ENCODE measurements at regions not wholly inside any gene's neighbourhood (a gene's known extent, or its start where the extent isn't known, plus 50 kb on each side); places are given as distances from the start of the nearest gene placed in this dataset.

- intact Hi-C loops (cut with micrococcal nuclease; ENCODE audit: unreplicated experiment), result no loop called here
- H3K4me1 Mint-ChIP-seq (ENCODE audit: low read depth, unreplicated experiment), result no peaks in the 10 kb centered on the region
- no peaks in the 10 kb centered on the region for H3K27me3 Mint-ChIP-seq (ENCODE audit: unreplicated experiment)
- no peaks in the 10 kb centered on the region for H3K36me3 Mint-ChIP-seq (ENCODE audit: insufficient read depth, unreplicated experiment)
- DNase-seq, result no peak
- peaks cover 11% of the 10 kb centered on the region for H3K9me3 Mint-ChIP-seq (ENCODE audit: low read depth, unreplicated experiment)
- no peak overlapping the region for H3K4me3 Mint-ChIP-seq (ENCODE audit: low read depth, unreplicated experiment)
- no TSS peak for BruUV-seq (replicated peaks)
- CTCF ChIA-PET, result no interaction called here
- TF ChIP-seq CTCF (IDR thresholded peaks at IDR 0.05; ENCODE audit: unreplicated experiment), result no peak
- no peak overlapping the region for H3K27ac Mint-ChIP-seq (ENCODE audit: unreplicated experiment)
These were observed 1092.6 kb upstream of the CDH6 start for GRCh38 chr5:30100929-30101328.

GRCh38 chr5:30100148-30100713 is 1093.3 kb upstream of the CDH6 start:
- Mint-ChIP-seq H3K36me3 (ENCODE audit: insufficient read depth, unreplicated experiment) (no peaks in the 10 kb centered on the region), H3K4me1 (ENCODE audit: low read depth, unreplicated experiment) (no peaks in the 10 kb centered on the region), H3K27me3 (ENCODE audit: unreplicated experiment) (no peaks in the 10 kb centered on the region), H3K9me3 (ENCODE audit: low read depth, unreplicated experiment) (peaks cover 16% of the 10 kb centered on the region), H3K4me3 (ENCODE audit: low read depth, unreplicated experiment) (no peak overlapping the region), H3K27ac (ENCODE audit: unreplicated experiment) (no peak overlapping the region)
- intact Hi-C loops (cut with micrococcal nuclease; ENCODE audit: unreplicated experiment), result no loop called here
- CTCF ChIA-PET, result no interaction called here
- no peak for DNase-seq
- TF ChIP-seq CTCF (IDR thresholded peaks at IDR 0.05; ENCODE audit: unreplicated experiment), result no peak
- BruUV-seq (replicated peaks), result no TSS peak

GRCh38 chr5:30099634-30100033 is 1093.9 kb upstream of the CDH6 start:
- no peak for TF ChIP-seq CTCF (IDR thresholded peaks at IDR 0.05; ENCODE audit: unreplicated experiment)
- no TSS peak for BruUV-seq (replicated peaks)
- no peaks in the 10 kb centered on the region for H3K36me3 Mint-ChIP-seq (ENCODE audit: insufficient read depth, unreplicated experiment)
- CTCF ChIA-PET, result no interaction called here
- no peak for DNase-seq
- no peaks in the 10 kb centered on the region for H3K4me1 Mint-ChIP-seq (ENCODE audit: low read depth, unreplicated experiment)
- intact Hi-C loops (cut with micrococcal nuclease; ENCODE audit: unreplicated experiment), result no loop called here
- H3K27ac Mint-ChIP-seq (ENCODE audit: unreplicated experiment), result no peak overlapping the region
- H3K9me3 Mint-ChIP-seq (ENCODE audit: low read depth, unreplicated experiment), result peaks cover 16% of the 10 kb centered on the region
- no peaks in the 10 kb centered on the region for H3K27me3 Mint-ChIP-seq (ENCODE audit: unreplicated experiment)
- no peak overlapping the region for H3K4me3 Mint-ChIP-seq (ENCODE audit: low read depth, unreplicated experiment)

GRCh38 chr5:30098940-30099339 is 1094.5 kb upstream of the CDH6 start:
- no peak overlapping the region for H3K27ac Mint-ChIP-seq (ENCODE audit: unreplicated experiment)
- H3K9me3 Mint-ChIP-seq (ENCODE audit: low read depth, unreplicated experiment), result peaks cover 20% of the 10 kb centered on the region
- intact Hi-C loops (cut with micrococcal nuclease; ENCODE audit: unreplicated experiment), result no loop called here
- BruUV-seq (replicated peaks), result no TSS peak
- H3K4me1 Mint-ChIP-seq (ENCODE audit: low read depth, unreplicated experiment), result no peaks in the 10 kb centered on the region
- H3K4me3 Mint-ChIP-seq (ENCODE audit: low read depth, unreplicated experiment), result no peak overlapping the region
- no peaks in the 10 kb centered on the region for H3K27me3 Mint-ChIP-seq (ENCODE audit: unreplicated experiment)
- DNase-seq, result no peak
- TF ChIP-seq CTCF (IDR thresholded peaks at IDR 0.05; ENCODE audit: unreplicated experiment), result no peak
- no peaks in the 10 kb centered on the region for H3K36me3 Mint-ChIP-seq (ENCODE audit: insufficient read depth, unreplicated experiment)
- CTCF ChIA-PET, result no interaction called here
